Right lobe of liver (tissue), 4 donors: ENCODE measurements at regions not wholly inside any gene's neighbourhood (a gene's known extent, or its start where the extent isn't known, plus 50 kb on each side); places are given as distances from the start of the nearest gene placed in this dataset.

Experiments used
- CTCF ChIP-seq, 4 donors: fragments of 200-600 bp in 3 of 4; fragments of 450-650 bp in 1 of 4; IDR thresholded peaks; one replicate each; pipeline versions ENCODE4 v1.5.1 to v1.8.0; 2016 to 2022; ENCODE audit warnings: antibody characterized with exemption in 4 of 4, mild to moderate bottlenecking in 2 of 4
- POLR2A ChIP-seq: fragments of 450-650 bp; IDR thresholded peaks from one replicate; pipeline ENCODE4 v1.6.1; 2017; ENCODE audit warnings: antibody characterized with exemption, mild to moderate bottlenecking
- donor health status: DM: no; HTN: no; CAD: no.
- donor health status: DM: no; HTN: no; CAD: no.
- donor health status: DM: no; HTN: yes; CAD: no.

GRCh38 chr5:28313321-28313951 lies 1275.0 kb upstream of the CDH9 start:
- TF ChIP-seq CTCF (IDR thresholded peaks at IDR 0.05) (no peak), POLR2A (no peak)
